ENCODE measurements at regions not wholly inside any gene's neighbourhood (a gene's known extent, or its start where the extent isn't known, plus 50 kb on each side); places are given as distances from the start of the nearest gene placed in this dataset.

GRCh38 chr3:194804796-194805195 lies 119.1 kb downstream of the FAM43A start:
- no peak for DNase-seq (ENCODE audit: low read depth)

DNA sequence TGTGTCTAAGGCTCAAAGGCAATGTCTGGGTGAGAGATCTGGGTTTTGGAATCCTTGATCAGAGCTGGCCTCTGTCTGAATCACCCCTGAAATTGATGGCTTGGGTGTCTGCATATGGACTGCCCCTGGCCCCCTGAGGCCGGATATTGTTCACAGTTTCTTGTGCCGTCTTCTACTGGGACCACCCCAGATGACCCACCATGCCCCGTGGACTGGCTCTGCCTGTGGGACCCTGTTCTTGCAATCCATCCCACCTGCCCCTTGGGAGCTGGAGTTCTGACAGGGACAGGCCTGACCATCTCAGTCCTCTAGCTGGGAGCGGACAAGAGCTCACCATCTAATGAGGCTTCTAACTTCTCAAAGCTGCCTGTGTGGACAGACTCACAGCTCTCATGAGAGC lies 119.9 kb downstream of the FAM43A start:
- no peak for DNase-seq (ENCODE audit: low read depth)

DNA sequence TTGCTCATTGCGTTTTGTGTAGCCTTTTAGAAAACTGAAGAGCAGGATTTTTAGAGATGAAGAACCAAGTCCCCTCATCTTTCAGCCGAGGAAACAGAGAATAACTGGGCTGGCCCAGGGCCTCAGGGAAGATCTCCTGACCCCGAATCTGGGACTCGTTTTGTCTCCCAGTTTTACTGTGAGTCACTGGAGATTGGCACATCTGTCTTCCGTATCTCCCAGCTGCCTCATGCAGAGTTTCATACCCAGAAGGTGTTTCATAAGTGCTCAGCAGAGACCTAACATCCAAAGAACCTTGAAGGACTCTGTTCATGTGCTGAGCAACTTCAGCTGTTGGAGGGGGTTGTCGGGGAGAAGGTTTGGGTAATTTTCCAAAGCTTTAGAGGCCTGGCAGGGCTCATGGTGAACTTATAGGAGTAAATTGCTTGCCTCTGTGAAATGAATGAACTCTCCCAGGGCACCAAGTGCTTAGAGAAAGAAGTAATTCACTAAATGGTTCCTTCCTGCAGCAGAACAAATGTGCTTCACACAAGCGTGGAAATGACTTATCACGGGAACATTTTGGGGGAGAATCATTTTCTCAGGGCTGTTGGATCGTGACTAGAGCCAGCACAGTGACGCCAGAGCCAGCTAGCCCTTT lies 121.4 kb downstream of the FAM43A start:
- no peak for DNase-seq (ENCODE audit: low read depth)

GRCh38 chr3:194808640-194809097 lies 123.0 kb downstream of the FAM43A start:
- DNase-seq (ENCODE audit: low read depth) = peak; percentile 57

- DNase-seq (ENCODE audit: low read depth) = no peak
These were observed 123.7 kb downstream of the FAM43A start for GRCh38 chr3:194809382-194809781.

- DNase-seq (ENCODE audit: low read depth) = no peak
These were observed 124.4 kb downstream of the FAM43A start for GRCh38 chr3:194810076-194810475.

DNA sequence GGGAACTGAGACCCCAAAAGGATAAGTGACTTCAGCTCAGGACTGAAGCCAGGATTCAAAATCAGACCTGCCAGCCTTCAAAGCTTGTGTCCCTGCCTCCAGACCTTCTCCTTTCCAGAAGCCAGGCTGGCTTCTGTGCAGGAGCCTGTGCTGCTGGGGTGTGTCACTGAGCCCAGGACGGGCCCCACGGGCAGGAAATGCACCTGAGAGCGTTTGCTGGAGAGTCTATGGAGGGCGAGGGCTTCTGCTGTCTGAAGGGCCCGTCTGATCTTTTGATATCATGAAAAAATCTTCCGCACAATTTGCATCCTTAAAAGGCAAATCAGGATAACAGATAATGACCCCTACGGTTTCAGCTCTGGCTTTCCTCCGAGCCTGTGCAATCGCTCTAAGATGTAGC lies 125.4 kb downstream of the FAM43A start:
- no peak for DNase-seq (ENCODE audit: low read depth)

GRCh38 chr3:194812176-194812575 lies 126.5 kb downstream of the FAM43A start:
- no peak for DNase-seq (ENCODE audit: low read depth)

DNA sequence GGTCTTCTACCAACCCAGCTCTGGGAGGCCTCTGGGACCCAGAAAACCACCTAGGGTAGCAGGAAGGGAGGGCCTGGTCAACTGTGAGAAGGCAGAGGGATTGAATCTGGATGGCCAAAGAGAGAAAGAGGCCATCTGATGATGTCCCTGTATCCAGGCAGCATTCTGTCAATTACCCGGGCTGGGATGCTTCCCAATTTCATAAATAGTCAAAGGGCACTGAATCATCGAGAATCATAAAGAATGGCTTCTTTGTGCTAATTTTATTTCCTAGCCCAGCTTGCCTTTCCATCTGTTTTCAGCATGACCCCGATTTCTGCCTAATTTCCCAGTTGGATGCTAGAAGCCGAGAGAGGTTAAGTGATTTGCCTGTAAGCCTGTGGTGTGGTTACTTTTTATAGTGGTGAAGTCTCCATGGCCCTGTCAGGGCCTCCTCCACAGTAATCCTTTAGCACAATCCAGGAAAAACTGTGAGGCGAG lies 129.2 kb downstream of the FAM43A start:
- no peak for DNase-seq (ENCODE audit: low read depth)

DNA sequence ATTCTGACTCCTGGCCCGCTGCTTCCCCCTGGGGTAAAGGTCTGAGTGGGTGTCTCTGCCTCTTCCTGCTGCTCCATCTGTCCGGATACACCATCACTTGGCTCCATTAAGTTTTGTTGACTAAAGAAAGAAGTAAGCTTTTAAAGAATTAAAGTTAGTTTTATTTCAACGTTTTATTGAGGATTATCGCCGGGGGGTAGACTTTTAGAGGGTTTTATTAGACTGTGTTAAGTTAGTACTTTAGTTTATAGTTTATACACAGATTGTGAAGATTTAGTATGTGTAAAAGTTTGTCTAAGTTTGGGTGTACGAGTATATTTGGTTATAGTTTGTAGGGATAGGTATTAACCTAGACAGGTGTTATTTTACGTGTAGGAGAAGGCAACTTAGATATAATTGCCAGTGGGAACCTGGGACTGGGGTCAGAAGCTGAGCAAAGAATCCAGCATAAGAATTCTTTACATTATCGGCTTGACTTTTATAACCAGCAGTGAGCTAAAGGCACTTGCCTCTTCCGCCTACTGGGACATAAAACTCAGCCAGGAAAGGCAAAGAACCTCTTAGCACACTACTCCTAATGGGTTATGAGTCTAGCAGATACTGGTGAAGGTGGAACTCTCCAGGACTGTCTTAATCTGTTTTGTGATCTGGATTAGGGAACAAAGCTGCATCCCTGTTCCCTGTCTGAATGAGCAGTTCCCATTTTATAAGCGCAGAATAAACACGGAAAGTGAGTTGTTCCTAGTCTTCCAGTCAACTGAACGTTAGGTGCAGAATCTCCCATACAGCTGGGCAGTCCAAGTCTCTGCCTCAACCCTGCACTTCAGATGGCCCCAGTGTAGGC lies 131.3 kb downstream of the FAM43A start:
- no peak for DNase-seq (ENCODE audit: low read depth)

DNA sequence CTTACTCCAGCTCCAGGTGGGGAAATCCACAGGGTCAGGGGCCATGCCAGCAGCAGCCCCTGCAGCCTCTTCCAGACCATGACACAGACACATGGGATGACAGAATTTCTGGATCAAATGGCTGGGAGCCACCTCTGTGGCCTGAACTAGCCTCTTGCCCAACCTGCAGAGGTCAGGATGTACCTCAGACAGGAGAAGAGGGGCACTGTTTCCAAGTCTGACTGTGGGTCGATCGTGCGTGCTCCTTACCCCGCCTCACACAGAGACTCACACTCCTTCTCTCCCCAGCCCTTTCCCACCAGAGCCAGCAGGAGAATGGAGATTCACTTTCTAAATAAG lies 131.9 kb downstream of the FAM43A start:
- DNase-seq (ENCODE audit: low read depth) = no peak

DNA sequence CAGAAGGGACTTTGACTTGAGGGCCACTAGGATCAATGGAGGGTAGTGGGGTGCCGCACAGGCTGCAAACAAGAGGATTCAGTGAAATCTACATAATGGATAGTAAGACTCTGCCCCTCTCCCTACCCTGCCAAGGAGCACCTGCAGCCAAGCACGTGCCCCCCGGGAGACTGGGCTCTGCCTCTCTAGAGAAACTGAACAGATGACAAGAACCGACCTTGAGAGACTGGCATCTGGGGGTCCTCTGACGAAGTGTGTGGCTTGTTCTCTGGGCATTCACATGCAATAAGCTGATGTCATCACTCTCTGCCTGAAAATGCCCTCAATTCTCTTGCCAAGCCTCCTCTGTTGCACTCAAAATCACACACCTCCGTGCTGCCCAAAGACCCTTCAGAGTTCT lies 132.3 kb downstream of the FAM43A start:
- DNase-seq (ENCODE audit: low read depth) = no peak

DNA sequence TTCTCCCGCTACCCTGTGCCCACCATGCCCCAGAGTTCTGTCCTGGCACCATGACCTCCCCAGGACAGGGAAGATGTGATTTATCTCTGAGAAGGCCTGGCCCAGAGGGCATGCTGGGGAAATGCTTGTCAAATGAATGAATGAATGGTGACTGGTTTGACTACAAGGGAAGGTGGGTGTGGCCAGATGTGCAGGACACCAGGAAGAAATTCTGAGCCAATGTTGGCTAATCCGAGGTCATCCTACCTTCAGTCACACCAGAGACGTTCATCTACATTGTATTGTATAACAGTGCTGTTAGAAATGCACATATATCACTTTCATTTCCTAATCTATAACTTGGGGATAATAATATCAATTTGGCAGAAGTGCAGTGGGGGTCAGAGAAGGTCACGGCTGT lies 138.4 kb downstream of the FAM43A start:
- DNase-seq (ENCODE audit: low read depth) = no peak

GRCh38 chr3:194824701-194825111 lies 139.0 kb downstream of the FAM43A start:
- no peak for DNase-seq (ENCODE audit: low read depth)

GRCh38 chr3:194826594-194826993 lies 140.9 kb downstream of the FAM43A start:
- DNase-seq (ENCODE audit: low read depth) = no peak

- no peak for DNase-seq (ENCODE audit: low read depth)
These were observed 141.8 kb downstream of the FAM43A start for GRCh38 chr3:194827486-194827885.

GRCh38 chr3:194828116-194828515 lies 142.4 kb downstream of the FAM43A start:
- no peak for DNase-seq (ENCODE audit: low read depth)

DNA sequence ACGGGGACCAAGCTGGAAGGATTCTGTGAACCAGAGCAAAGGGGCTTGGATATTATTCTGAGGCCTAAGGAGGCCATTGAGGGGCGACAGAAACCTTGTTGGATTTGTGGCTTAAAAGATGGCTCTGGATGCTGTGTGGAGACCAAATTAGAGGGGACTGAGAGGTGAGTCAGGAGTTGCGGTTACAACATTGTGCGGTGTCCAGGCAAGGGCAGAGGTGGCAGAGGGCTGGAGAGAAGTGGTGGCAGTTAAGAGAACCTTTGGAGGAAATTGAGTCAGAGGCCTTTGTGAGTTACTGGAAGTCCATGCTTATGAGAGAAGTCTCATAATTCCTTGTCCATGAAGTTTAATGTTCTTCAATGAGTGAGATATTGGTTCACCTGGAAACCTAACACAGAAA lies 143.2 kb downstream of the FAM43A start:
- no peak for DNase-seq (ENCODE audit: low read depth)

DNA sequence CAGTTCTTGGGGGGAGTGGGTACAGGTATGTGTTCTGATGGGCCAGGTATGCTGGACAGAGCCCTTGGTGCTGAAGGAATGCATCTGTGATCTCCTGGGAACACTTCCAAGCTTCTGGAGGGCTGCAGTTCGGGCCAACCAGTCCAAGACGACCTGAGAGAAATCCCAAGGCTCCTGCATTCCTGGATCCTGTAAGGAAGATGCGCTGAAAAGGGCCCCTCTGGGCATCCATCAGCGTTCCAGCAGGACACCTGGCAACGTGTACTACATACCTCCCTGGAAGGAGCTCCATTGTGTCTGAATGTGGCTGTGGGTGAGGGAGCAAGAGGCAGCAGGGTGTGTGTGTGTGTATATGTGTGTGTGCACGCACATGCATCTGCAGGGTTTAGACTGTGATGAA lies 144.7 kb downstream of the FAM43A start:
- DNase-seq (ENCODE audit: low read depth) = no peak

DNA sequence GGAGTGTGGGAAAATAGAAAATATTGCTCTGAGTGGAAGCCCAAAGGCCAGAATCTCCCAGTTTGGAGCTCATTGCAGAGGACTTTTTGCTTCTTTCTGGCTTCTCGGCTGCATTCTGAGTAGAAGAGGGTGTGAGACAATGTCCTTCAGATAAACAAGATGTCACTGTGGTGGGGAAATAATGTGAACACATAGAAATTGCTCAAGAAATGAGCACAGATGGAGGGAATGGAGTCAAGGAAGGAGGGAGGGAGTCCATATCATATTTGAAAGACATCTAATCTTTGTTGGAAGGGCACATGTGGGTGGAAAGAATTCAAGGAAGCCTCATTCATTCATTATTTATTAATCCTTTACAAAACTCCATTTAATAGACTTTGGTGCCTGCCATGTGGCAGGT lies 145.3 kb downstream of the FAM43A start:
- no peak for DNase-seq (ENCODE audit: low read depth)

GRCh38 chr3:194832346-194833104 lies 146.8 kb downstream of the FAM43A start:
- peak; percentile 12 for DNase-seq (ENCODE audit: low read depth)

DNA sequence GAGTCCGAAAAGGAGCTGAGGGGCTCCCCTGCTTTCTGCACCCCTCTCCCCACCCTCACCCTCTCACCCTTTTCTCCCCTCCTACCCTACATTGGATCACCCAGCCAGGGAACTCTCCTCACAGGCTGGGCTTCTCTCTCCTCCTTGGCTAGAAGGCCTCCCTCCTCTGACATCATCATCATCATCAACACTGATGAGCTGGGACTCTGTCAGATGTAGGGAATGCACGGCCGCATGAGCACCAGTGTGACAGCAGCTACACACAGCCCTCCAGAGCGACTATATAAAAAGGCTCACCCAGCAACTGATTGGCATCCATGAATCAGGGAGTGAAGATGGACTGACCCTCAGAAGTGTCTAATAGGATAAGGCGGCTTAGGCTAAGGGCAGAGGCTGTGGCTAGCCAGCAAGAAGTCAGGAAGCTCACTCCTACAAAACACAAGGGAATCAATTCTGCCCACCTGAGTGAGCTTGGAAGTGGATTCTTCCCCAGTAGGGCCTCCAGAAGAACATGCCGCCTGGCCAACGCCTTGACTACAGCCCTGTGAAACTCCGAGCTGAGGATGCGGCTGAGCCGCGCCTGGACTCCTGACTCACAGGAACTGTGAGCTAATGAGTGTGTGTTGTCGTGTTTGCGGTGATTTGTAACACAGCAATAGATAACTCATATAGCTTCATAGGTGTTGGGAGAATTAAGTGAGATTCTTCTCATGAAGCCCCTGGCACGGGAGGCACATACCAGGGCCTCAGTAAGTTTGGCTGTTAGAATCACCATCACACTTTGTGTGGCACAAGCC lies 147.6 kb downstream of the FAM43A start:
- DNase-seq (ENCODE audit: low read depth) = no peak
